T-helper 2 cell treated with Interferon-gamma antibody and Interleukin-4, amounts not matched to agents 5 μg/mL and 100 μg/mL, for 36 hours (primary cell): ENCODE measurements at regions not wholly inside any gene's neighbourhood (a gene's known extent, or its start where the extent isn't known, plus 50 kb on each side); places are given as distances from the start of the nearest gene placed in this dataset.

Experiments used
- DNase-seq: peaks from one replicate; pipeline ENCODE4 v3.0.0; 2021; ENCODE audit warnings: low spot score
- H3K27ac Mint-ChIP-seq: one replicate; pipeline ENCODE4 v1.8.0; 2021; ENCODE audit warnings: mild to moderate bottlenecking, mixed read lengths
- H3K27me3 Mint-ChIP-seq: one replicate; pipeline ENCODE4 v1.8.0; 2021; ENCODE audit warnings: low read depth, mixed read lengths
- H3K36me3 Mint-ChIP-seq: one replicate; pipeline ENCODE4 v1.8.0; 2021; ENCODE audit warnings: low read depth, mixed read lengths
- H3K4me1 Mint-ChIP-seq: one replicate; pipeline ENCODE4 v1.8.0; 2021; ENCODE audit warnings: low read depth, mixed read lengths
- H3K4me3 Mint-ChIP-seq: one replicate; pipeline ENCODE4 v1.8.0; 2022; ENCODE audit warnings: mild to moderate bottlenecking, moderate library complexity, mixed read lengths
- H3K9me3 Mint-ChIP-seq: one replicate; pipeline ENCODE4 v1.8.0; 2021; ENCODE audit warnings: mixed read lengths

DNA sequence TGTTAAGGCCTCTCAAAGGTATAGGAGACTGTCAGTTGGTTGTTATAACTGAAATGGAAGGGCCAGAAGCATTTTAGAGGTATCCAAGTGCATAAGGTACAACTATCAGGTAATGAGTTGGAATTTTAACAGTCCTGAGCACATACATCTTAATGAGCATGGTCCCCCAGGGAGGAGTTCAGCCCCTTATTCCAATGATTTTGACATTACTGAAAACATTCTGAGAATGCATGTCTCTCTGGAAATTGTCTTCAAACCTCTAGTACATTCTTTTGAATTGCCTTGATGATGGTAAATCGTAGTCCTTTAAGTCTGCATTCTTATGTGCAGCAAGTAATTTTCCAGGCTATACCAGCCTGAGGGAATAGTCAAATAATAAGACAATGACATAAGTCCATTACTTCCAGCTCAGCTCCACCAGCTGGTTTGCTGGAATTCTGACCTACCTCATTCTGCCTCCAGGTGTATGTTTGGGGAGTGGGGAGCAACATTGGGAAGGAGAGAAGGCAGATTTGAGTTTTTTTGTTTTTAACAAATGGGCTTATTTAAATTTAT is 239.2 kb downstream of the MSRB3 start:
- Mint-ChIP-seq H3K27ac (no peak overlapping the region), H3K27me3 (no peaks in the 10 kb centered on the region), H3K4me3 (no peak overlapping the region), H3K9me3 (no peaks in the 10 kb centered on the region), H3K4me1 (no peaks in the 10 kb centered on the region), H3K36me3 (no peaks in the 10 kb centered on the region)
- DNase-seq, result no peak

DNA sequence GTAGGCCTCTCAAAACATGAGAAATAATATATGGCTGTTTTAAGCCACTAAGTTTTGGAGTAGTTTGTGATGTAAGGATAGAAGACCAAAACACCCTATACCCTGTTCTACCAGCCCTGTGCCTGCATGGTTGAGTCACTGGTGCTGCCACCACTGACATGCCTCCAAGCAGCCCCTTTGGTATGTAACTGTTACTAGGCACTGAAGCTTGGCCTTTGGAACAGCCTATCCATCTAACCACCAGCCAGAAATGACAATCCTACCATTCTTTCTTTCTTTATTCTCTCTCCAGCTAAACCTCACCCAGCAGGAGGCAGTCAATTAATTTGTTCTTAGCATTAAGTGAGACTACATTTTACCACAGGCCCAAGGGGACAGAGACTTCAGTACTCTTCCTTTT is 240.3 kb downstream of the MSRB3 start:
- H3K9me3 Mint-ChIP-seq, result no peaks in the 10 kb centered on the region
- DNase-seq, result no peak
- no peak overlapping the region for H3K27ac Mint-ChIP-seq
- no peaks in the 10 kb centered on the region for H3K36me3 Mint-ChIP-seq
- H3K27me3 Mint-ChIP-seq, result no peaks in the 10 kb centered on the region
- no peak overlapping the region for H3K4me3 Mint-ChIP-seq
- no peaks in the 10 kb centered on the region for H3K4me1 Mint-ChIP-seq

DNA sequence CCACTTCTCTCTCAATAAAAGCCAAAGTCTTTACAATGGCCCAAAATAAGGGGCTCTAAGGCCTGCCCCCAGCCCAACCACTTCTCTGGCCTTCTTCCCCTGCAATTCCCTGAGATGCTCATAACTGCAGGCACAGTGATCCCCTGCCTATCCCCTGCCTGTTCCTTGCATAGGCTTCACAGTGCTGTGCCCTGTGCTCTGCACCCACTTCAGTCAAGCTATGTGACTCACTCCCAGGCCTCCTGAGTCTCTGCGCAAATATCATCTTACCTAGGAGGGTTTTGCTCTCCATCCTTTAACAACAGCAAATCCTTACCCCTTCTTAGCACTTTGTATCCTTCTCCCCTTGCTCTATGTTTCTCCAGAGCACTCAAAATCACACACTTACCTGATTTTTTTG is 242.2 kb downstream of the MSRB3 start:
- H3K4me1 Mint-ChIP-seq, result no peaks in the 10 kb centered on the region
- no peaks in the 10 kb centered on the region for H3K9me3 Mint-ChIP-seq
- no peak overlapping the region for H3K27ac Mint-ChIP-seq
- no peak for DNase-seq
- H3K4me3 Mint-ChIP-seq, result no peak overlapping the region
- no peaks in the 10 kb centered on the region for H3K27me3 Mint-ChIP-seq
- no peaks in the 10 kb centered on the region for H3K36me3 Mint-ChIP-seq

DNA sequence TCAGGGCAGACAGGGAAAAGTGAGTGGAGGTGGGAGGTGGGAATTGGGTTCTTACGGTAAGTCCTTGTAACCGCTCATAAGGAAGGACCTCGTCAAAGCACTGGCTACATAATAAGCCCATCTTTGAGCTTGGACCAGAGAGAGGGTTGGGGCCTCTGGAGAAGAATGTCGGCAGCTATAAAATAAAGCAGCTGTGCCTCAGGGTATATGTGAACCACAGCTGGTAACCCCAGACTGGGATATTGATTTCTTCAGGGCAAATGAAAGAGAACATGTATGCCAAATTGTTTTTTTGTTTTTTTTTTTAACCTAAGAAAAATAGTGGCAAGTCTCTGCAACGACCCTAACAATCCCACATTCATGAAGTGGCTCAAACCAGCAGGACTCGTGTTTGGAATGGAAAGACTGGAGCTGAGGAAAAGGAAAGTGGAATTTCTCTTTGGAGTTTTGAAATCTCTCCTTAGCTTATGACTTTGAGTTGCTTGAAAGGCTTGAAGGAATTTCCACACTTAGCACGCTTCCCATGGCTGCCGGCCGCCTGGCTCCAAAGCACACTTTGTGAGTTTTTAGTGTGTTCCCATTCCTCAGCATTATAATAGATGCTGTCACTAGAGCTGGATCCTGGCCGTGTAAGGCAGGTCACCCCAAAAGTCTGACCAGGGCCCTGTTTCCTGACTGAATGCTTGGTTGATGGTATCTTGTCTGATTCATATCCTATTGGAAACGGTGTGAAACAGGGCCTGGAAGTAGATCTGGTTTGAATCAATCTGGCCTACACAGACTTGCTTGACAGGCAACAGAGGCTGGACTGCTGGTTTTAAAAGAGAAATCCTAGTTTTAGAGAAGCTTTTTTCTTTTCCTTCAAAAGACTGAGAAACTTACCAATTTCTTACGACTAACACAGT is 244.7 kb downstream of the MSRB3 start:
- DNase-seq, result no peak
- Mint-ChIP-seq H3K27me3 (no peaks in the 10 kb centered on the region), H3K27ac (no peak overlapping the region)

DNA sequence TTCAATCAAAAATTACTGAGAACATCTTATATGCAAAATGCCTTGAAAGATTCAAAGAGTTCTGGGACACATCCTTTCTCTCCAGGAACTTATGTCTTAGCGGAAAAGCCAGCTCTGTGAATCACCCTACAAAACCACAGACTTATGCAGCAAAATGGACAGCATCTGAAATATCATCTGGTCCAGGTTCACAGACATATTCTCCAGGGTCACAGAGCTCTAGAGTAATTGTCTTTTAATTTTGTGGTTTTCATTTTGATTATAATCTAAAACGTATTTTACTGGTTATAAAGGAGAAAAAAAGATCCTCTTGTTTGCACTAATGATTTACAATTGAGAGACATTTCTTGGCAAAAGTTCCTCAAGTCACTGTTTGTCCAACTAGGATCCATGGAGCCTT is 246.2 kb downstream of the MSRB3 start:
- Mint-ChIP-seq H3K27ac (no peak overlapping the region), H3K9me3 (no peaks in the 10 kb centered on the region), H3K4me1 (no peaks in the 10 kb centered on the region), H3K4me3 (no peak overlapping the region), H3K27me3 (no peaks in the 10 kb centered on the region), H3K36me3 (no peaks in the 10 kb centered on the region)
- no peak for DNase-seq

More for the DNA sequence above, 244.7 kb downstream of the MSRB3 start:
- no peaks in the 10 kb centered on the region for H3K9me3 Mint-ChIP-seq
- no peaks in the 10 kb centered on the region for H3K4me1 Mint-ChIP-seq
- H3K36me3 Mint-ChIP-seq, result no peaks in the 10 kb centered on the region
- no peak overlapping the region for H3K4me3 Mint-ChIP-seq

DNA sequence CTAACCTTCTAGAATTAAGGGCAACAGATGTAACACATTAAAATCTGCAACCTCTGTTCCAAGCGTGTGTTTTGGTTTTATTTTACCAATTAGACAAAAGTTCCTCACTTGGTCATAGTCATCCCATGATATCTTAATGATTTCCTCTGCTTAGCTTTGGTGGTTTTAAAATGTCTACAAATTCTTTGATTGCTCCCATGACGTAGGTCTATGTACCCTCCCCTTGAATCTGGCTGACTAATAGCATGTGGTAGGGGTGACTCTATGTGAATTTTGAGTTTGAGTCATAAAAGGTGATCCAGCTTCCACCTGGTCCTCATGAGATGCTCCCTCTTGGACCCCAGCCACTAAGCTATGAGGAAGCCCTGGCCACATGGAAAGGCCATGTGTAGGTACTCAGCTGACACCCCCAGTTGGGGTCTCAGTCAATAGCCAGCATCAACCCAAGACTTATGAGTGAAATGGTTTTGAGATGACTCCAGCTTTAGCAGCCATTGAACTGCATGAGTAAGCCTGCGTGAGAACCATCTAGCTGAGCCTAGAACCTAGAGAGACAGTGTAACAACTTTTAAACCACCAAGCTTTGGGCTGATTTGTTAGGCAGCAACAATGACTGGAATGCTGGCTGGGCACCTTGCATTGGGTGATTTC is 247.1 kb downstream of the MSRB3 start:
- no peak overlapping the region for H3K4me3 Mint-ChIP-seq
- no peak for DNase-seq
- H3K4me1 Mint-ChIP-seq, result no peaks in the 10 kb centered on the region
- H3K9me3 Mint-ChIP-seq, result no peaks in the 10 kb centered on the region
- H3K27me3 Mint-ChIP-seq, result no peaks in the 10 kb centered on the region
- no peak overlapping the region for H3K27ac Mint-ChIP-seq
- H3K36me3 Mint-ChIP-seq, result no peaks in the 10 kb centered on the region

DNA sequence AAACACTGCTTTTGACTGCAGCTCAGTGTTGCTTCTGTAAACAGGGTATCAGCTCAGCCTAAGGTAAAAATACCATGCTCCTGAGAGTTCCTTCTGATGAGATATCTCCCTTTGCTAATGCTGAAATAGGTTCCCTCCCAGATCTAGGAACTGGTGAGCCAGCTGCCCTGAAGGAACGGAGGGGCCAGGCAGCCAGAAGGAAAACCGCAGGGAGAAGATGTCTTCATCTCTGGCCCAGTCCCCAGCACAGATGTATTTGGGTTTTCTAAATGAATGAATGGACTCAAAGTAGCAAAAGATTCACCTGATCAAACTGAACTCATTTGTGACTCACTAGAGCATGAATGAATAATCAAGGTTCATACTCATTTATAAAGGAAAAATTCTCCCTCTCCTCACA is 247.8 kb downstream of the MSRB3 start:
- Mint-ChIP-seq H3K27ac (no peak overlapping the region), H3K9me3 (no peaks in the 10 kb centered on the region), H3K4me3 (no peak overlapping the region), H3K36me3 (no peaks in the 10 kb centered on the region), H3K4me1 (no peaks in the 10 kb centered on the region), H3K27me3 (no peaks in the 10 kb centered on the region)
- no peak for DNase-seq

DNA sequence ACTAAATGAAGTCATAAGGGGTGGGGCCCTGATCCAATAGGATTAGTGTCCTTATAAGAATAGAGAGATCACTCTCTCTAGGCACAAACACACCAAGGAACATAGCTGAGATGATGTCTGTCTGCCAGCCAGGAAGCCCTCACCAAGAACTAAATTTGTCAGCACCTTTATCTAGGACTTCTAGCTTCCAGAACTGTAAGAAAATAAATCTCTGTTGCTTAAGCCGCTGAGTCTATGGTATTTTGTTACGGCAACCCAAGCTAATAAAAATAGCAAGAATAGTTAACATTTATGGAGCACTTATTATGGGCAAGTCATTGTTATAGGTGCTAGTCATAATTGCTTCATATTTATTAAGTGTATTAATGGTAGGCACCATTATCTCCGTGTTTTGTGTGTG is 249.6 kb downstream of the MSRB3 start:
- DNase-seq, result no peak
- no peaks in the 10 kb centered on the region for H3K27me3 Mint-ChIP-seq
- no peaks in the 10 kb centered on the region for H3K36me3 Mint-ChIP-seq
- H3K4me1 Mint-ChIP-seq, result no peaks in the 10 kb centered on the region
- H3K9me3 Mint-ChIP-seq, result no peaks in the 10 kb centered on the region
- no peak overlapping the region for H3K27ac Mint-ChIP-seq
- H3K4me3 Mint-ChIP-seq, result no peak overlapping the region

DNA sequence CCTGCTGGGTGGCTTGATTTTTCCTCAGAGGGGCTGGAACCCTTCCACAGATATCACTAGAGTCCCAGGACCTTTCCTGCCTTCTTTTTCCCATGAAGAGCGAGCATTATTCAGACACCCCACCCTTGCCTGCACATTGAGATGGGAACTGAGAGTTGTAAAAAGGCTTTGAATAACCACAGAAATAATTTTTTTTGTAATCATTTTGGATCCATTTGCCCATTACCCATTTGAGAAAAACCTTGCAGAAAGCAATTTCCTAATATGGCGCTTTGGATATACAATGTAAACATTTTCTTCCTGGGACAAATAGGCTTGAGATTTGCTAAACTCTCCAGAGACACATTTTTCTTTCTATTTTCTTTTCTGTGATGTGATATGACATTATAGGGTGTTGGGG is 250.6 kb downstream of the MSRB3 start:
- Mint-ChIP-seq H3K27ac (no peak overlapping the region), H3K4me3 (no peak overlapping the region), H3K9me3 (no peaks in the 10 kb centered on the region), H3K36me3 (no peaks in the 10 kb centered on the region), H3K4me1 (no peaks in the 10 kb centered on the region), H3K27me3 (no peaks in the 10 kb centered on the region)
- no peak for DNase-seq

DNA sequence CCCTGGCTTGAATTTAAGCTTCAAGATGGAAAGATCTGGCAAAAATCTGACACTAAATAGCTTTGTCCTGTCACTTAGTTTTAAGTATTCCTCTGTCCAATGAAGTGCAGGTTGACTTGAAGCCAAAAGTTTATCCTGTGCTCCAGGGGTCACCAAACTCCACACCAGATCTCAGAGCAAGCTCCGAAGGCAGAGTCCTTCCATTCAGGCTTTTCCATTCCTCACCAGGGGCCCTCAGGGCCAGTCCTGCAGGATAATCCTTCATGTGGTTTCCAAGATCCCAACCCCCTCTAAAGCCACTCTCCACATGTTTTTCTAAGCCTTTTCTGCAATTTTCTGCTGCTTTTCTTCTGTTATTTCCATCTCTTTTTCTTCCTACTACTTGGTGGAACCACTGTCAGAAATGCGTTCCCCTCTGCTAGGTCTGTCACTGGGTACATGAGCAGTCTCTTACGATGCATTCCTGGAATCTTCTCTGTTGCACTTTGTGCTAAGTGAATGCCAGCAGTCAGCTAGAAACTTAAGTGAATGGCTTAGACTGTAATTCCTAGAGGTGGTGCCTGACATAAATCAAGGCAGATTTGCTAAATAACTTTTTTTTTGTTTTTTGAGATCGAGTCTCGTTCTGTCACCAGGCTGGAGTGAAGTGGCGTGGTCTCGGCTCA is 251.4 kb downstream of the MSRB3 start:
- Mint-ChIP-seq H3K9me3 (no peaks in the 10 kb centered on the region), H3K27ac (no peak overlapping the region), H3K27me3 (no peaks in the 10 kb centered on the region), H3K4me3 (no peak overlapping the region), H3K4me1 (no peaks in the 10 kb centered on the region), H3K36me3 (no peaks in the 10 kb centered on the region)
- no peak for DNase-seq

DNA sequence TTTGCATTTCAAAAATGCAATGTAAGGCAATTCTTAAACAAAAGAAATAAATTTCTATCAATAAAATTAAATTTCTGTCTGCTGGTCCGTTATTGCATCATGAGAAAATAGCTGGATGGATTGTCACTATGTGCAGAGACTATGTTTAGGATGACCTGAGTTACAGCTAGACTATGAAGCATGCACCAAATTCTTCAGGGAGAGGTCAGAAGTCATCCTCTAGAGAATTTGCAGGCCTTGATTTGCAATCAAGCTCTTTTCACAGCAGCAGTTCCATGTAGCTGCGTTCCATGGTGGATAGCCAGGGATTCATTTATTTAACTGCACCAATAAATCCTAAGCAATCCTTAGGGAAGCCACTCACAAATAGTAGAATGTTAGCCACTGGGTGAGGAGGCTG is 253.7 kb downstream of the MSRB3 start:
- no peaks in the 10 kb centered on the region for H3K9me3 Mint-ChIP-seq
- H3K27ac Mint-ChIP-seq, result no peak overlapping the region
- no peak for DNase-seq

DNA sequence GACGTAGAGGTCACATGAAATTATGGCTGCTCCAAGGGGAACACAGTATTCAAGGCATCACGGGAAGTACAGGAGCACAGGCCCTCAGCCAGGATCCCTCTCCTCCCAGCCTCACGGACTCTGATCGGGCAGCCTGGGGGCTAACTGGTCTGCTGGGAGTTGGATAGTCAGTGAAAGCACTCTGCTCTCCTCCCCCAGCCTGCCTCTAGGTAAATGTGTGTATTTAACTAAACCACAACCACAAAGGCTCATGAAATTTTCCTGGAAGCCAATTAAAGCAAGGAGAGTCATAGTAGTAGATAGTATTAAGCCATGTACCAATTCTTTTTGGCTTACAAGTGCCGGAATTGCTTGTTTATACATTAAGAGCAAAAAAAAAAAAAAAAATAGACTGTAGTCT is 254.3 kb downstream of the MSRB3 start:
- no peak for DNase-seq
- no peaks in the 10 kb centered on the region for H3K36me3 Mint-ChIP-seq

More for the DNA sequence above, 253.7 kb downstream of the MSRB3 start:
- H3K4me3 Mint-ChIP-seq, result no peak overlapping the region
- no peaks in the 10 kb centered on the region for H3K36me3 Mint-ChIP-seq
- H3K4me1 Mint-ChIP-seq, result no peaks in the 10 kb centered on the region
- no peaks in the 10 kb centered on the region for H3K27me3 Mint-ChIP-seq

DNA sequence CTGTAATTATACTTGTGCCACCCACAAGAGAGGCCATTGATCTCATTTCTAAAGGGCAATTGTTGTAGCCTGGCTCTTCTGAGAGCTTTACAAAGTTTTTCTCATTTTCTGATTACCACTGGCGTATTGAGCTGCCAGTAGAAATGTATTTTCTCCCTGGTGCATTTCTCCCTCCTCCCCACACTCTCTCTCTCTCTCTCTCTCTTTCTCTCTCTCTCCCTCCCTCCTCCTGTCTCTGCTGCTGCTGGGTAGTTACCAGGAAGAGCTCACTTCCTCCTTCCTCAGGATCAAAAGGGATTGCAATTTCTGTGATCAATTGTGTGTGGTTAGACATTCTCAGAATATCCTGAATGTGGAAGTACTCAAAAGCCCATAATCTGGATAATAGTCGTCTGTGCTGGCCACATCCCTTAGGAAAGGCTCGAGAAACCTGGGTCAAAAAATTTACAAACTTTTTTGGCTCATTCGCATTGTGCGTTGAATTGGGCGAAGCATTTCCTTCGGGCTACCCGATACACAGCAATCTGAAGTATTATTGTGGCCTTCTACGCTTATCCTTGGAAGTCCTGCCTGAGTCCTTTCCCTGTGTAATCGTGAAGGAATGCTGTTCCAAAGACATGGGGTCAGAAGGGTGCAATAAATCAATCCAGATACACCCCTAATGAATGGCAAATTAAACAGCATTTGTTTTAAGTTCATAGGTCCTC is 254.8 kb downstream of the MSRB3 start:
- no peaks in the 10 kb centered on the region for H3K27me3 Mint-ChIP-seq
- H3K4me1 Mint-ChIP-seq, result no peaks in the 10 kb centered on the region
- H3K9me3 Mint-ChIP-seq, result no peaks in the 10 kb centered on the region
- no peak overlapping the region for H3K27ac Mint-ChIP-seq
- no peaks in the 10 kb centered on the region for H3K36me3 Mint-ChIP-seq
- no peak for DNase-seq
- H3K4me3 Mint-ChIP-seq, result no peak overlapping the region

More for the DNA sequence above, 254.3 kb downstream of the MSRB3 start:
- no peak overlapping the region for H3K4me3 Mint-ChIP-seq
- no peaks in the 10 kb centered on the region for H3K4me1 Mint-ChIP-seq
- H3K9me3 Mint-ChIP-seq, result no peaks in the 10 kb centered on the region
- no peaks in the 10 kb centered on the region for H3K27me3 Mint-ChIP-seq
- H3K27ac Mint-ChIP-seq, result no peak overlapping the region
